WTC11 (cell line): ENCODE measurements at regions not wholly inside any gene's neighbourhood (a gene's known extent, or its start where the extent isn't known, plus 50 kb on each side); places are given as distances from the start of the nearest gene placed in this dataset.

Source experiments
- ATAC-seq: fragments of 200-7000 bp; cut with Tn5 transposase; 2 replicates; pipeline ENCODE4 v1.10.0; 2021; ENCODE audit warnings: mild to moderate bottlenecking, moderate library complexity
- CTCF ChIA-PET: fragments of 300-600 bp; sonication (Branson Sonifier 250); formaldehyde crosslinking; loops from one replicate; lab custom pipeline; 2021; ENCODE audit warnings: antibody characterized with exemption; lab: Charles Lee
- POLR2A ChIA-PET: fragments of 350-600 bp; sonication (Branson Sonifier 250); formaldehyde crosslinking; loops from one replicate; lab custom pipeline; 2021; ENCODE audit warnings: antibody characterized with exemption; lab: Charles Lee
- DNase-seq: peaks from one replicate; pipeline ENCODE4 v3.0.0; 2021; ENCODE audit warnings: low spot score
- H3K27ac Mint-ChIP-seq: 2 replicates; pipeline ENCODE4 v1.8.0; 2021; ENCODE audit warnings: mixed read lengths
- H3K27me3 Mint-ChIP-seq: 2 replicates; pipeline ENCODE4 v1.8.0; 2021; ENCODE audit warnings: low read depth, mild to moderate bottlenecking, moderate library complexity, mixed read lengths
- H3K36me3 Mint-ChIP-seq: 2 replicates; pipeline ENCODE4 v1.8.0; 2021; ENCODE audit warnings: mixed read lengths
- H3K4me1 Mint-ChIP-seq: 2 replicates; pipeline ENCODE4 v1.8.0; 2022; ENCODE audit warnings: mixed read lengths
- H3K4me3 Mint-ChIP-seq: 2 replicates; pipeline ENCODE4 v1.8.0; 2021; ENCODE audit warnings: mild to moderate bottlenecking, moderate library complexity, mixed read lengths
- H3K9me3 Mint-ChIP-seq: 2 replicates; pipeline ENCODE4 v1.8.0; 2021; ENCODE audit warnings: mixed read lengths
- CREB1 ChIP-seq: sonication (generic); formaldehyde crosslinking; IDR thresholded peaks from 2 replicates; pipeline ENCODE4 v1.8.0; 2023; ENCODE audit warnings: mild to moderate bottlenecking, missing genetic modification reagents
- FOXP1 ChIP-seq: sonication (generic); formaldehyde crosslinking; IDR thresholded peaks from 2 replicates; pipeline ENCODE4 v1.8.0; 2022; ENCODE audit warnings: missing genetic modification reagents, mild to moderate bottlenecking, moderate library complexity, borderline replicate concordance
- HMGA2 ChIP-seq: fragments of 250-450 bp; sonication (Bioruptor Pico); IDR thresholded peaks from 2 replicates; pipeline ENCODE4 v1.4.0; 2021; ENCODE audit warnings: mild to moderate bottlenecking, moderate library complexity
- KAT7 ChIP-seq: sonication (generic); formaldehyde crosslinking; IDR thresholded peaks from 2 replicates; pipeline ENCODE4 v1.8.1; 2023; ENCODE audit warnings: missing genetic modification reagents, mild to moderate bottlenecking, borderline replicate concordance
- MXD4 ChIP-seq: fragments of 250-450 bp; sonication (Bioruptor Pico); IDR thresholded peaks from 2 replicates; pipeline ENCODE4 v1.8.0; 2021; ENCODE audit warnings: mild to moderate bottlenecking, moderate library complexity, borderline replicate concordance
- NR2C2 ChIP-seq: sonication (generic); formaldehyde crosslinking; IDR thresholded peaks from 2 replicates; pipeline ENCODE4 v1.8.0; 2022; ENCODE audit warnings: mild to moderate bottlenecking, missing genetic modification reagents
- PRRX2 ChIP-seq: fragments of 250-450 bp; sonication (Bioruptor Pico); IDR thresholded peaks from 2 replicates; pipeline ENCODE4 v1.8.0; 2021; ENCODE audit warnings: mild to moderate bottlenecking
- TCF7 ChIP-seq: sonication (generic); formaldehyde crosslinking; IDR thresholded peaks from 2 replicates; pipeline ENCODE4 v1.8.0; 2022; ENCODE audit warnings: mild to moderate bottlenecking, low read depth, missing genetic modification reagents, moderate library complexity
- TEAD1 ChIP-seq: sonication (generic); formaldehyde crosslinking; IDR thresholded peaks from 2 replicates; pipeline ENCODE4 v1.8.0; 2022; ENCODE audit warnings: mild to moderate bottlenecking, missing genetic modification reagents
- ZBTB21 ChIP-seq: sonication (generic); formaldehyde crosslinking; IDR thresholded peaks from 2 replicates; pipeline ENCODE4 v1.8.1; 2023; ENCODE audit warnings: mild to moderate bottlenecking, missing genetic modification reagents, borderline replicate concordance
- TF ChIP-seq, protein P1 (sequence below): sonication (generic); formaldehyde crosslinking; IDR thresholded peaks from 2 replicates; pipeline ENCODE4 v1.8.0; 2022; ENCODE audit warnings: missing genetic modification reagents
- TF ChIP-seq, protein P2 (sequence below): fragments of 250-450 bp; sonication (Bioruptor Pico); conservative IDR thresholded peaks from 2 replicates; pipeline ENCODE4 v1.9.0; 2021; ENCODE audit warnings: mild to moderate bottlenecking
- TF ChIP-seq, protein P3 (sequence below): sonication (generic); formaldehyde crosslinking; IDR thresholded peaks from 2 replicates; pipeline ENCODE4 v1.8.1; 2022; ENCODE audit warnings: mild to moderate bottlenecking, moderate library complexity, missing genetic modification reagents
- TF ChIP-seq, protein P4 (sequence below): sonication (generic); formaldehyde crosslinking; IDR thresholded peaks from 2 replicates; pipeline ENCODE4 v1.8.1; 2023; ENCODE audit warnings: mild to moderate bottlenecking, missing genetic modification reagents, borderline replicate concordance

DNA sequence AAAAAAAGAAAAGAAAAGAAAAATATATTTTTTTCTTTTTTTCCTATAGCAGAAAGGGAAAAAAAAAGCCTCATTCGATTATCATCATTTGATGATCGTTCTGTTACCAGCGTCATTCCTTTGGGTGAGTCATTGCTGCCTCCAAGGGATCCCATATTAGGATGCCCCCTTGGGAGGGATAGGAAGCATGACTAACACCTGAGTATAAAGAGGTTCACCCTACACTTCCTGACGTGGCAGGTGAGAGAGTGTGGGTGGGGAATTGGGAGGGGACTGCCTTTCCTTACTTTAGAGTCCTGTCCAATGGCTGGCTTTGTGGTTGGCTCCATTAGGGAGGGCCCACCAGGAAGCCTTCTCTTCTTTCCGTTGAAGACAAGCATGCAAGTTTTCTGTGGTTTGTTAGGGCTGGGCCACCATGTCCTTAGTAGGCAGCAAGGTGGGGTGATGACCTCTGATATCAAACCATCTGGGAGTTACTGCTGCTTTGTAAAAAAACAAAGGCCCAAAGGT lies 56.1 kb upstream of the FUT8 start (continued):
- TF ChIP-seq, protein P1, sequence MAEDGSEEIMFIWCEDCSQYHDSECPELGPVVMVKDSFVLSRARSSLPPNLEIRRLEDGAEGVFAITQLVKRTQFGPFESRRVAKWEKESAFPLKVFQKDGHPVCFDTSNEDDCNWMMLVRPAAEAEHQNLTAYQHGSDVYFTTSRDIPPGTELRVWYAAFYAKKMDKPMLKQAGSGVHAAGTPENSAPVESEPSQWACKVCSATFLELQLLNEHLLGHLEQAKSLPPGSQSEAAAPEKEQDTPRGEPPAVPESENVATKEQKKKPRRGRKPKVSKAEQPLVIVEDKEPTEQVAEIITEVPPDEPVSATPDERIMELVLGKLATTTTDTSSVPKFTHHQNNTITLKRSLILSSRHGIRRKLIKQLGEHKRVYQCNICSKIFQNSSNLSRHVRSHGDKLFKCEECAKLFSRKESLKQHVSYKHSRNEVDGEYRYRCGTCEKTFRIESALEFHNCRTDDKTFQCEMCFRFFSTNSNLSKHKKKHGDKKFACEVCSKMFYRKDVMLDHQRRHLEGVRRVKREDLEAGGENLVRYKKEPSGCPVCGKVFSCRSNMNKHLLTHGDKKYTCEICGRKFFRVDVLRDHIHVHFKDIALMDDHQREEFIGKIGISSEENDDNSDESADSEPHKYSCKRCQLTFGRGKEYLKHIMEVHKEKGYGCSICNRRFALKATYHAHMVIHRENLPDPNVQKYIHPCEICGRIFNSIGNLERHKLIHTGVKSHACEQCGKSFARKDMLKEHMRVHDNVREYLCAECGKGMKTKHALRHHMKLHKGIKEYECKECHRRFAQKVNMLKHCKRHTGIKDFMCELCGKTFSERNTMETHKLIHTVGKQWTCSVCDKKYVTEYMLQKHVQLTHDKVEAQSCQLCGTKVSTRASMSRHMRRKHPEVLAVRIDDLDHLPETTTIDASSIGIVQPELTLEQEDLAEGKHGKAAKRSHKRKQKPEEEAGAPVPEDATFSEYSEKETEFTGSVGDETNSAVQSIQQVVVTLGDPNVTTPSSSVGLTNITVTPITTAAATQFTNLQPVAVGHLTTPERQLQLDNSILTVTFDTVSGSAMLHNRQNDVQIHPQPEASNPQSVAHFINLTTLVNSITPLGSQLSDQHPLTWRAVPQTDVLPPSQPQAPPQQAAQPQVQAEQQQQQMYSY = no peak

DNA sequence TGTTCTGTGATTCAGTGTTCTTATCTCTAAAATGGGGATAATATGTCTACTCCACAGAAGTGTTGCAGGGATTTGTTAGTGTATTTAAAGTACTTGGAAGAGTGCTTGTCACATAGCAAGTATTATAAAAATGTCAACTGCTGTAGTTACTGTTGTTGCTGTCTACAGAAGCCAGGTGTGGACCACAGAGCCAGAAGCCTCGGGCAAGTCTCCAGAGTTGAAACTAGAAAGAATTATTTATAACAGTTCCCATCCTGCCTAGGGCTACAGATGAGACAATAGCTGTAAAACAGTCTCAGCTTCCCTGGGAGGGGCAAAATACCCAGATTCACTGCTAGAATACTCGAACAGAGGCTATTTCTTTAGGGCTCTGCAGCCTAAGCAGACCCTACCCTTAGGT lies 55.4 kb upstream of the FUT8 start:
- H3K4me3 Mint-ChIP-seq = no peak overlapping the region
- H3K4me1 Mint-ChIP-seq = peaks cover 25% of the 10 kb centered on the region
- peaks cover 2% of the 10 kb centered on the region; the same call in 1 of the 2 replicates for H3K27me3 Mint-ChIP-seq
- ATAC-seq (no peak), DNase-seq (no peak)
- no peaks in the 10 kb centered on the region for H3K36me3 Mint-ChIP-seq
- no peaks in the 10 kb centered on the region for H3K9me3 Mint-ChIP-seq
- TF ChIP-seq FOXP1 (no peak), TCF7 (no peak), KAT7 (CRISPR knock-in tag) (no peak), PRRX2 (CRISPR knock-in tag) (no peak), ZBTB21 (no peak), TEAD1 (CRISPR knock-in tag) (no peak)
- TF ChIP-seq, protein P2, sequence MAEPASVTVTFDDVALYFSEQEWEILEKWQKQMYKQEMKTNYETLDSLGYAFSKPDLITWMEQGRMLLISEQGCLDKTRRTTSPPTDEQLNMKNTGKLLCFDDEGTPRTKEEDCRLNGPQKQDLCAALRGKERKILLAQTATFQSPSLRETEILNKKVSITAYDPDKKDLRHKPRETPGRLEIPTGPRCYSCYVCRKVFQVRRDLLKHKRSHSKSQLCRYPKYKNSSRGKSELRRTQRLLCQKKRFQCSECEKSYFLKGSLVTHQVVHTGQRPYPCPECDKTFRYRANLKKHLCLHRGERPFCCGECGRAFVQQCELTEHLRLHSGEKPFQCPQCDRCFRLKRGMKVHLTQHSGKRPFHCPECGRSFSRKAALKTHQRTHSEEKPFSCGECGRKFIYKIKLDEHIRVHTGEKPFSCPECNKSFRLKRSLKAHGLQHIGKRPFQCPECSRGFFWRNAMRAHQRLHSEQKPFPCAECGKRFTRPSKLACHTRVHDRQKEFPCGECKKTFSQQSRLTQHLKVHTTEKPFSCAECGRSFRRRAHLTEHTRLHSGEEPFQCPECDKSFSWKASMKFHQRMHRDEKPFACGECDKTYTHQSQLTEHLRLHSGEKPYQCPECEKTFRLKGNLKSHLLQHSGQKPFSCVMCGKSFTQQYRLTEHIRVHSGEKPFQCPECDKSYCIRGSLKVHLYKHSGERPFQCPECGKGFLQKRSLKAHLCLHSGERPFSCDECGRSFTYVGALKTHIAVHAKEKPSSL (CRISPR knock-in tag) = no peak
- TF ChIP-seq, protein P3, sequence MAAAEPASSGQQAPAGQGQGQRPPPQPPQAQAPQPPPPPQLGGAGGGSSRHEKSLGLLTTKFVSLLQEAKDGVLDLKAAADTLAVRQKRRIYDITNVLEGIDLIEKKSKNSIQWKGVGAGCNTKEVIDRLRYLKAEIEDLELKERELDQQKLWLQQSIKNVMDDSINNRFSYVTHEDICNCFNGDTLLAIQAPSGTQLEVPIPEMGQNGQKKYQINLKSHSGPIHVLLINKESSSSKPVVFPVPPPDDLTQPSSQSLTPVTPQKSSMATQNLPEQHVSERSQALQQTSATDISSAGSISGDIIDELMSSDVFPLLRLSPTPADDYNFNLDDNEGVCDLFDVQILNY (CRISPR knock-in tag) = no peak
- ChIA-PET CTCF (no interaction called here), POLR2A (no interaction called here)
- H3K27ac Mint-ChIP-seq = no peak overlapping the region

DNA sequence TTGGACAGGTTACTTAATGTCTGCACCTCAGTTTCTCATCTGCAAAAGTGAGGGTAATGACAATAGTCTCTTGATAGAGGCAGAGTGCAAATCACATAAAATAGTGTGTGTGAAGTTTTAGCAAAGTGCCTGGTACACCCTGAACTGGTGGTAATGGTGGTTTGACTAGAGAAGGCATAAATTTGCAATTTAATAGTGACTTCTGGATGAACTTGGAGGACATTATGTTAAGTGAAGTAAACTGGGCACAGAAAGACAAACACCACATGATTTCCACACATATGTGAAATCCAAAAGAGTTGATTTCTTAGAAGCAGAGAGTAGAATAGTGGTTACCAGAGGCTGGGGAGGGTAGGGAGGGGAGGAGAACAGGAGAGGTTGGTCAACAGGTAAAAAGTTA lies 54.8 kb upstream of the FUT8 start:
- ATAC-seq = no peak
- peaks cover 25% of the 10 kb centered on the region for H3K4me1 Mint-ChIP-seq
- H3K9me3 Mint-ChIP-seq = no peaks in the 10 kb centered on the region
- no peak overlapping the region for H3K4me3 Mint-ChIP-seq
- CTCF ChIA-PET = no interaction called here
- no peak overlapping the region for H3K27ac Mint-ChIP-seq
- peaks cover 2% of the 10 kb centered on the region; the same call in 1 of the 2 replicates for H3K27me3 Mint-ChIP-seq
- no peak for TF ChIP-seq KAT7 (CRISPR knock-in tag)
- TF ChIP-seq MXD4 (CRISPR knock-in tag) = no peak
- TF ChIP-seq HMGA2 (CRISPR knock-in tag) = no peak
- TF ChIP-seq NR2C2 (CRISPR knock-in tag) = no peak
- no peak for TF ChIP-seq CREB1
- TF ChIP-seq, protein P4, sequence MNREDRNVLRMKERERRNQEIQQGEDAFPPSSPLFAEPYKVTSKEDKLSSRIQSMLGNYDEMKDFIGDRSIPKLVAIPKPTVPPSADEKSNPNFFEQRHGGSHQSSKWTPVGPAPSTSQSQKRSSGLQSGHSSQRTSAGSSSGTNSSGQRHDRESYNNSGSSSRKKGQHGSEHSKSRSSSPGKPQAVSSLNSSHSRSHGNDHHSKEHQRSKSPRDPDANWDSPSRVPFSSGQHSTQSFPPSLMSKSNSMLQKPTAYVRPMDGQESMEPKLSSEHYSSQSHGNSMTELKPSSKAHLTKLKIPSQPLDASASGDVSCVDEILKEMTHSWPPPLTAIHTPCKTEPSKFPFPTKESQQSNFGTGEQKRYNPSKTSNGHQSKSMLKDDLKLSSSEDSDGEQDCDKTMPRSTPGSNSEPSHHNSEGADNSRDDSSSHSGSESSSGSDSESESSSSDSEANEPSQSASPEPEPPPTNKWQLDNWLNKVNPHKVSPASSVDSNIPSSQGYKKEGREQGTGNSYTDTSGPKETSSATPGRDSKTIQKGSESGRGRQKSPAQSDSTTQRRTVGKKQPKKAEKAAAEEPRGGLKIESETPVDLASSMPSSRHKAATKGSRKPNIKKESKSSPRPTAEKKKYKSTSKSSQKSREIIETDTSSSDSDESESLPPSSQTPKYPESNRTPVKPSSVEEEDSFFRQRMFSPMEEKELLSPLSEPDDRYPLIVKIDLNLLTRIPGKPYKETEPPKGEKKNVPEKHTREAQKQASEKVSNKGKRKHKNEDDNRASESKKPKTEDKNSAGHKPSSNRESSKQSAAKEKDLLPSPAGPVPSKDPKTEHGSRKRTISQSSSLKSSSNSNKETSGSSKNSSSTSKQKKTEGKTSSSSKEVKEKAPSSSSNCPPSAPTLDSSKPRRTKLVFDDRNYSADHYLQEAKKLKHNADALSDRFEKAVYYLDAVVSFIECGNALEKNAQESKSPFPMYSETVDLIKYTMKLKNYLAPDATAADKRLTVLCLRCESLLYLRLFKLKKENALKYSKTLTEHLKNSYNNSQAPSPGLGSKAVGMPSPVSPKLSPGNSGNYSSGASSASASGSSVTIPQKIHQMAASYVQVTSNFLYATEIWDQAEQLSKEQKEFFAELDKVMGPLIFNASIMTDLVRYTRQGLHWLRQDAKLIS (CRISPR knock-in tag) = no peak
- TF ChIP-seq, all 79 proteins: peak for 0
- no peaks in the 10 kb centered on the region for H3K36me3 Mint-ChIP-seq
- DNase-seq = no peak
- POLR2A ChIA-PET = no interaction called here
